ENCODE measurements at regions not wholly inside any gene's neighbourhood (a gene's known extent, or its start where the extent isn't known, plus 50 kb on each side); places are given as distances from the start of the nearest gene placed in this dataset.

DNA sequence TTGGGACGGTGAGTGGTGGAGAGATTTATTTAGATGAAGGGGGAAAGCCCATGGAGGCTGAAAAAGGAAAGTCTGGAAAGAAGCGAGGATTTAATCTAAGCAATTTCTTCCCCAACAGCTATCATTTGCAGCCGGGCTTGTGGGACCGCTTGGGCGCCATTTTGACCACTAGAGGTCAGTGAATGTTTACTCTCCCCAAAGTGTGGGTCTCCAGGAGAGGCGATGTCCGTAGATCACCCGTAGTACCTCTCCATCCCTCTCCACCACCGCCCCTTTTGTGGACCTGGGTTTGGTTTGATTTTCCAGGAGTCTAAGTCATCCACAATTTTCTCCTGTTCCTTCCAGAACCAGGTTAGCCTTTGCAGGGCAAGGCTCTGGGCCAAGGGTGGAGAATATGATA is 91.2 kb upstream of the PARP11 start:
- no peaks in the 10 kb centered on the region for H3K36me3 ChIP-seq (replicated peaks in 1 of 2; ENCODE audit: control insufficient read depth in 1 of 2, insufficient read depth in 2 of 2, low read length in 2 of 2)
- intact Hi-C loops (cut with micrococcal nuclease) = no loop called here
- no peaks in the 10 kb centered on the region for H3K9me3 ChIP-seq (replicated peaks in 1 of 2; ENCODE audit: control insufficient read depth in 1 of 2, insufficient read depth in 1 of 2, low read length in 2 of 2)
- Mint-ChIP-seq H3K27me3 (ENCODE audit: low read depth in 3 of 3) (peaks cover 0 to 4% (median 1%) of the 10 kb centered on the region in 3 donors), H3K9me3 (no peaks in the 10 kb centered on the region), H3K27ac (no peak overlapping the region), H3K36me3 (no peaks in the 10 kb centered on the region), H3K4me1 (peaks cover 11% of the 10 kb centered on the region), H3K4me3 (peak overlapping the region in 1 of 2 donors; percentile 40)
- no peak for DNase-seq
- TF ChIP-seq, protein P1, sequence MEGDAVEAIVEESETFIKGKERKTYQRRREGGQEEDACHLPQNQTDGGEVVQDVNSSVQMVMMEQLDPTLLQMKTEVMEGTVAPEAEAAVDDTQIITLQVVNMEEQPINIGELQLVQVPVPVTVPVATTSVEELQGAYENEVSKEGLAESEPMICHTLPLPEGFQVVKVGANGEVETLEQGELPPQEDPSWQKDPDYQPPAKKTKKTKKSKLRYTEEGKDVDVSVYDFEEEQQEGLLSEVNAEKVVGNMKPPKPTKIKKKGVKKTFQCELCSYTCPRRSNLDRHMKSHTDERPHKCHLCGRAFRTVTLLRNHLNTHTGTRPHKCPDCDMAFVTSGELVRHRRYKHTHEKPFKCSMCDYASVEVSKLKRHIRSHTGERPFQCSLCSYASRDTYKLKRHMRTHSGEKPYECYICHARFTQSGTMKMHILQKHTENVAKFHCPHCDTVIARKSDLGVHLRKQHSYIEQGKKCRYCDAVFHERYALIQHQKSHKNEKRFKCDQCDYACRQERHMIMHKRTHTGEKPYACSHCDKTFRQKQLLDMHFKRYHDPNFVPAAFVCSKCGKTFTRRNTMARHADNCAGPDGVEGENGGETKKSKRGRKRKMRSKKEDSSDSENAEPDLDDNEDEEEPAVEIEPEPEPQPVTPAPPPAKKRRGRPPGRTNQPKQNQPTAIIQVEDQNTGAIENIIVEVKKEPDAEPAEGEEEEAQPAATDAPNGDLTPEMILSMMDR (IDR thresholded peaks at IDR 0.05) = no peak
- H4K20me1 ChIP-seq (ENCODE audit: insufficient read depth, low read length) = no peaks in the 10 kb centered on the region
- no peak overlapping the region for H3K4me3 ChIP-seq (replicated peaks in 1 of 3; ENCODE audit: low read depth in 2 of 3, low read length in 3 of 3)
- no peaks in the 10 kb centered on the region for H3K79me2 ChIP-seq (ENCODE audit: insufficient read depth, low read length)
- H3K9ac ChIP-seq (ENCODE audit: insufficient read depth, low read length, poor library complexity, severe bottlenecking) = no peak overlapping the region
- H3K27me3 ChIP-seq (ENCODE audit: control insufficient read depth in 2 of 2, insufficient read depth in 2 of 2, low read length in 2 of 2) = no peaks in the 10 kb centered on the region
- peaks cover 7 to 11% of the 10 kb centered on the region in 2 donors for H3K4me1 ChIP-seq (ENCODE audit: control insufficient read depth in 1 of 2, insufficient read depth in 2 of 2, low read length in 2 of 2)
- 100% methylated on average over 1 of the region's 9 CpGs for WGBS (ENCODE audit: insufficient coverage)
- H3K4me2 ChIP-seq (replicated peaks; ENCODE audit: extremely low read depth, low read length, poor library complexity, severe bottlenecking) = no peak overlapping the region
- H2AFZ ChIP-seq (ENCODE audit: insufficient read depth, low read depth, low read length, poor library complexity, severe bottlenecking) = no peak overlapping the region
- no peak overlapping the region for H3K27ac ChIP-seq (ENCODE audit: low read depth in 1 of 2, low read length in 2 of 2)

GRCh38 chr12:3962631-3963483 is 89.7 kb upstream of the PARP11 start:
- H3K4me1 ChIP-seq (ENCODE audit: control insufficient read depth in 1 of 2, insufficient read depth in 2 of 2, low read length in 2 of 2) = peaks cover 7 to 11% of the 10 kb centered on the region in 2 donors
- Mint-ChIP-seq H3K4me1 (peaks cover 16% of the 10 kb centered on the region), H3K36me3 (no peaks in the 10 kb centered on the region), H3K27ac (peak overlapping the region in 1 of 7 donors; percentile 42), H3K9me3 (peaks cover 0 to 8% (median 4%) of the 10 kb centered on the region in 7 donors), H3K4me3 (peak overlapping the region in 1 of 2 donors; percentile 12), H3K27me3 (ENCODE audit: low read depth in 3 of 3) (peaks cover 1 to 3% (median 1%) of the 10 kb centered on the region in 3 donors)
- no peak overlapping the region for H3K4me3 ChIP-seq (replicated peaks in 1 of 3; ENCODE audit: low read depth in 2 of 3, low read length in 3 of 3)
- 56% methylated on average over 5 of the region's 8 CpGs for WGBS (ENCODE audit: insufficient coverage)
- DNase-seq = peak; percentile 54 to 61 (median 60)
- H3K36me3 ChIP-seq (replicated peaks in 1 of 2; ENCODE audit: control insufficient read depth in 1 of 2, insufficient read depth in 2 of 2, low read length in 2 of 2) = no peaks in the 10 kb centered on the region
- TF ChIP-seq, protein P1 (IDR thresholded peaks at IDR 0.05) = peak; percentile 55
- H3K79me2 ChIP-seq (ENCODE audit: insufficient read depth, low read length) = no peaks in the 10 kb centered on the region
- intact Hi-C loops (cut with micrococcal nuclease) = no loop called here
- H3K4me2 ChIP-seq (replicated peaks; ENCODE audit: extremely low read depth, low read length, poor library complexity, severe bottlenecking) = peak overlapping the region; percentile 5
- no peak overlapping the region for H3K9ac ChIP-seq (ENCODE audit: insufficient read depth, low read length, poor library complexity, severe bottlenecking)
- no peaks in the 10 kb centered on the region for H4K20me1 ChIP-seq (ENCODE audit: insufficient read depth, low read length)
- H3K27ac ChIP-seq (ENCODE audit: low read depth in 1 of 2, low read length in 2 of 2) = no peak overlapping the region
- H2AFZ ChIP-seq (ENCODE audit: insufficient read depth, low read depth, low read length, poor library complexity, severe bottlenecking) = peak overlapping the region; percentile 59
- H3K27me3 ChIP-seq (ENCODE audit: control insufficient read depth in 2 of 2, insufficient read depth in 2 of 2, low read length in 2 of 2) = no peaks in the 10 kb centered on the region
- no peaks in the 10 kb centered on the region for H3K9me3 ChIP-seq (replicated peaks in 1 of 2; ENCODE audit: control insufficient read depth in 1 of 2, insufficient read depth in 1 of 2, low read length in 2 of 2)
